ENCODE measurements at regions not wholly inside any gene's neighbourhood (a gene's known extent, or its start where the extent isn't known, plus 50 kb on each side); places are given as distances from the start of the nearest gene placed in this dataset.

DNA sequence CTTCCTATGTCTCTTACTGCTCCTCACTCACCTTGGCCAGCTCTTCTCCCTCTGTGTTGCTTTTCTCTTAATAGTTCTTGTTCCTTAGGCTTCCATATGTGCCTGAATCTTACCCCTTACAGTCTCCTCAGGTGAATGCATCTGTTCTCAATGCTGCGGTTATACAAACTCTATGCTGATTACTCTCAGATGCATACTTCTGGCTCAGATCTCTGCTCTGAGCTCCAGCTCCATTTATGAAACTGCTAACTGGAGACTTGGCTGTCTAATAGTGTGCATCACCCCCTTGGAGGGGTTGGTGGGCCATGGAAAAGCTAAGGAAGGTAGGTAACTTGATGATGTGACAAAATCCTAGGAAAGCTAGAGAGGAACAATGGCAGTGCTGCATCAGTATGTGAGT is 422.5 kb downstream of the TMEM135 start (continued):
- TF ChIP-seq TBP (IDR thresholded peaks at IDR 0.05; ENCODE audit: low read depth, low read length) = no peak

DNA sequence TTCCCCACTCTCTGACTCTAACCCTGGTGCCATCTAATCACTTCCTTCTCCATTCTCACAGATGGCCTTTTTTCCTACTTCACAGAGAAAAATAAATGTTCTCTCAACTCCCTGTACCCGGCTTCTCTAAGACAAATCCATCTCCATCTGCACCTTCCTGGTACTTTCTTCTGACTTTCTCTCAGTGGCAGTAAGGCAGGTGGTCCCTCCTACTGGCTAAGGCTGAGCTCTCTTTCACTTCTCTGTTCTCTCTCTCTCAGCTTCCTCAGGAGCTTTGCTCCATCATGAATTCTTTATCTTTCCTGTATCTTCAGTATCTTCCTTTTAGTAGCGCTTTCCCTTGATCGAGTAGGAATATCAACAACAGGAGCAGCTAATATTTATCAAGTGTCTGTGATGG is 421.6 kb downstream of the TMEM135 start:
- no peak overlapping the region for H3K18ac ChIP-seq (ENCODE audit: extremely low read depth, low read length)
- H3K79me2 ChIP-seq (ENCODE audit: control insufficient read depth in 1 of 2, insufficient read depth in 2 of 2, low read length in 2 of 2) = no peaks in the 10 kb centered on the region
- H4K91ac ChIP-seq (replicated peaks; ENCODE audit: insufficient read length, low read length) = no peak overlapping the region
- no peak for FAIRE-seq
- DNase-seq (ENCODE audit: low read depth in 1 of 2, low spot score in 2 of 2) = no peak
- no peak overlapping the region for H2BK20ac ChIP-seq (ENCODE audit: low read length)
- H3K36me3 ChIP-seq (ENCODE audit: control insufficient read depth in 2 of 4, insufficient read depth in 4 of 4, low read length in 3 of 4) = no peaks in the 10 kb centered on the region
- no peak overlapping the region for H3K9ac ChIP-seq (replicated peaks in 1 of 4; ENCODE audit: extremely low read depth in 1 of 4, low read depth in 3 of 4, low read length in 3 of 4)
- ChIA-PET CTCF (ENCODE audit: partially characterized antibody) (interaction anchor here (0.9 to 1.4 kb wide), 4 partner anchors 8 to 1092 kb away, joined by 3 to 7 read pairs (median 3); no protein-coding TSS in a partner anchor), POLR2A (ENCODE audit: partially characterized antibody) (no interaction called here)
- no peaks in the 10 kb centered on the region for H4K20me1 ChIP-seq (replicated peaks in 1 of 2; ENCODE audit: control insufficient read depth in 1 of 2, insufficient read depth in 2 of 2, low read length in 2 of 2)
- WGBS, 2 experiments (ENCODE audit: extremely low coverage in 1 of 2, insufficient coverage in 1 of 2, insufficient read length in 1 of 2, insufficient replicate concordance in 2 of 2, low coverage in 1 of 2, low lambda C conversion rate in 2 of 2, missing lambda C conversion rate in 1 of 2) = 89% methylated on average over 3 of the region's 3 CpGs; no CpG with 5 or more reads in 1 of the 2 experiments
- no peak overlapping the region for H3K14ac ChIP-seq (ENCODE audit: insufficient read length)
- H3K9me3 ChIP-seq (ENCODE audit: insufficient read depth in 2 of 2, low read depth in 1 of 2, low read length in 1 of 2) = no peaks in the 10 kb centered on the region
- no peaks in the 10 kb centered on the region for H3K27me3 ChIP-seq (replicated peaks in 1 of 4; ENCODE audit: control insufficient read depth in 3 of 4, extremely low read depth in 1 of 4, insufficient read depth in 3 of 4, low read length in 3 of 4)
- H2BK15ac ChIP-seq (ENCODE audit: low read length) = no peak overlapping the region
- no peak overlapping the region for H4K8ac ChIP-seq (ENCODE audit: extremely low read depth, insufficient read depth, low read length)
- no peak overlapping the region for H3K56ac ChIP-seq (replicated peaks; ENCODE audit: insufficient read length, low read depth, low read length)
- no peaks in the 10 kb centered on the region for H3K4me1 ChIP-seq (replicated peaks in 1 of 4; ENCODE audit: control insufficient read depth in 3 of 4, insufficient read depth in 4 of 4, low read length in 3 of 4)
- H4K5ac ChIP-seq (ENCODE audit: insufficient read length, low read depth, low read length) = no peak overlapping the region
- no peak overlapping the region for H3K4ac ChIP-seq (replicated peaks; ENCODE audit: insufficient read length, low read depth, low read length)
- H3K79me1 ChIP-seq (ENCODE audit: low read depth, low read length) = no peaks in the 10 kb centered on the region
- H3K27ac ChIP-seq (ENCODE audit: low read depth, low read length) = no peak overlapping the region
- no peak for TF ChIP-seq KDM1A (IDR thresholded peaks at IDR 0.05; ENCODE audit: borderline replicate concordance, low read length)
- TF ChIP-seq RBBP5 (IDR thresholded peaks at IDR 0.05; ENCODE audit: borderline replicate concordance, low read depth, low read length) = no peak
- TF ChIP-seq EZH2 (IDR thresholded peaks at IDR 0.05; ENCODE audit: low read depth, low read length, severe bottlenecking) = no peak
- no peak for TF ChIP-seq SUZ12 (IDR thresholded peaks at IDR 0.05; ENCODE audit: low read length)
- TF ChIP-seq, protein P1, sequence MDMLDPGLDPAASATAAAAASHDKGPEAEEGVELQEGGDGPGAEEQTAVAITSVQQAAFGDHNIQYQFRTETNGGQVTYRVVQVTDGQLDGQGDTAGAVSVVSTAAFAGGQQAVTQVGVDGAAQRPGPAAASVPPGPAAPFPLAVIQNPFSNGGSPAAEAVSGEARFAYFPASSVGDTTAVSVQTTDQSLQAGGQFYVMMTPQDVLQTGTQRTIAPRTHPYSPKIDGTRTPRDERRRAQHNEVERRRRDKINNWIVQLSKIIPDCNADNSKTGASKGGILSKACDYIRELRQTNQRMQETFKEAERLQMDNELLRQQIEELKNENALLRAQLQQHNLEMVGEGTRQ (IDR thresholded peaks at IDR 0.05; ENCODE audit: low read length) = no peak
- no peak for TF ChIP-seq KDM5A (IDR thresholded peaks at IDR 0.05; ENCODE audit: low read length)
- TF ChIP-seq SIX5 (IDR thresholded peaks at IDR 0.05; ENCODE audit: low read depth, low read length) = no peak
- TF ChIP-seq JUND (IDR thresholded peaks at IDR 0.05; ENCODE audit: low read length) = no peak
- H2BK120ac ChIP-seq (replicated peaks; ENCODE audit: low read depth, low read length) = no peak overlapping the region
- no peak overlapping the region for H3K23ac ChIP-seq (ENCODE audit: insufficient read length)
- H2AK5ac ChIP-seq (ENCODE audit: low read depth, low read length) = no peak overlapping the region
- H3K4me2 ChIP-seq (ENCODE audit: insufficient read depth in 1 of 2, low read depth in 2 of 2, low read length in 2 of 2) = no peak overlapping the region
- H2BK5ac ChIP-seq (ENCODE audit: low read depth, low read length) = no peak overlapping the region
- H3K23me2 ChIP-seq (ENCODE audit: low read depth, low read length) = no peaks in the 10 kb centered on the region
- no peak overlapping the region for H2AFZ ChIP-seq (ENCODE audit: low read length)
- H2BK12ac ChIP-seq (ENCODE audit: low read depth, low read length) = no peak overlapping the region
- H3K4me3 ChIP-seq (ENCODE audit: extremely low read depth in 1 of 4, insufficient read depth in 2 of 4, low read depth in 3 of 4, low read length in 4 of 4) = no peak overlapping the region
